ENCODE measurements at regions not wholly inside any gene's neighbourhood (a gene's known extent, or its start where the extent isn't known, plus 50 kb on each side); places are given as distances from the start of the nearest gene placed in this dataset.

- TF ChIP-seq ETV6 (CRISPR knock-in tag; IDR thresholded peaks at IDR 0.05) (no peak), CTCF (IDR thresholded peaks at IDR 0.05) (no peak), FOXP1 (CRISPR knock-in tag; IDR thresholded peaks at IDR 0.05; ENCODE audit: borderline replicate concordance) (no peak), ZNF512 (CRISPR knock-in tag; IDR thresholded peaks at IDR 0.05; ENCODE audit: borderline replicate concordance) (no peak), ZMAT4 (CRISPR knock-in tag; IDR thresholded peaks at IDR 0.05) (no peak), USF2 (CRISPR knock-in tag; IDR thresholded peaks at IDR 0.05) (no peak), ATF2 (CRISPR knock-in tag; IDR thresholded peaks at IDR 0.05; ENCODE audit: borderline replicate concordance, low read depth) (no peak), AFF4 (CRISPR knock-in tag; IDR thresholded peaks at IDR 0.05; ENCODE audit: borderline replicate concordance) (no peak), NFYB (CRISPR knock-in tag; conservative IDR thresholded peaks at IDR 0.05; ENCODE audit: low read depth) (no peak), MLX (CRISPR knock-in tag; IDR thresholded peaks at IDR 0.05) (no peak), MAX (CRISPR knock-in tag; IDR thresholded peaks at IDR 0.05) (no peak)
These were observed 278.4 kb downstream of the IL15 start for GRCh38 chr4:141914746-141915145.
